ENCODE measurements at regions not wholly inside any gene's neighbourhood (a gene's known extent, or its start where the extent isn't known, plus 50 kb on each side); places are given as distances from the start of the nearest gene placed in this dataset.
"Not testable (repeated sequence)": the region's sequence is repeated elsewhere in the genome, so short reads cannot be mapped to it uniquely, and the experiment has no call there.

DNA sequence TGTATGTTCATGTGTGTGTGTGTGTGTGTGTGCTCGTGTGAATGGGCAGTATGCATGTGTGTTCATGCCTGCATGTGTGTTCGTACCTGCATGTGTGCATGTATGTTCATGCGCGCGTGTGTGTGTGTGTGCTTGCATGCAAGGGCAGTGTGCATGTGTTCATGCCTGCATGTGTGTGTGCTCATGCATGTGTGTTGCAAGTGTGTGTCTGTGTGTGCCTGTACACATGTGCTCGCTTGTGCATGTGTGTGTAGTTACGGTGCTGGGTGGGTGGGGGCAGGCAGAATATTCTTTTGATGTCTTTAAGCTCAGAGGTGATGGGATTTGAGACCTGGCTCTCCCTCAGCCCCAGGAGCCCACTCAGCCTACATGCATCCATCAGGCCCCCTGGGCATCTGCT is 822.1 kb downstream of the BRD1 start:
- Histone ChIP-seq H3K27me3 (peaks cover 5% of the 10 kb centered on the region), H3K27ac (no peak overlapping the region), H3K4me1 (replicated peaks in 1 of 2) (no peaks in the 10 kb centered on the region), H3K4me3 (no peak overlapping the region), H3K36me3 (replicated peaks in 1 of 2) (no peaks in the 10 kb centered on the region), H3K9me3 (replicated peaks in 1 of 3) (no peaks in the 10 kb centered on the region)
- TF ChIP-seq POLR2A (IDR thresholded peaks at IDR 0.05), result no peak
- TF ChIP-seq, protein P1, sequence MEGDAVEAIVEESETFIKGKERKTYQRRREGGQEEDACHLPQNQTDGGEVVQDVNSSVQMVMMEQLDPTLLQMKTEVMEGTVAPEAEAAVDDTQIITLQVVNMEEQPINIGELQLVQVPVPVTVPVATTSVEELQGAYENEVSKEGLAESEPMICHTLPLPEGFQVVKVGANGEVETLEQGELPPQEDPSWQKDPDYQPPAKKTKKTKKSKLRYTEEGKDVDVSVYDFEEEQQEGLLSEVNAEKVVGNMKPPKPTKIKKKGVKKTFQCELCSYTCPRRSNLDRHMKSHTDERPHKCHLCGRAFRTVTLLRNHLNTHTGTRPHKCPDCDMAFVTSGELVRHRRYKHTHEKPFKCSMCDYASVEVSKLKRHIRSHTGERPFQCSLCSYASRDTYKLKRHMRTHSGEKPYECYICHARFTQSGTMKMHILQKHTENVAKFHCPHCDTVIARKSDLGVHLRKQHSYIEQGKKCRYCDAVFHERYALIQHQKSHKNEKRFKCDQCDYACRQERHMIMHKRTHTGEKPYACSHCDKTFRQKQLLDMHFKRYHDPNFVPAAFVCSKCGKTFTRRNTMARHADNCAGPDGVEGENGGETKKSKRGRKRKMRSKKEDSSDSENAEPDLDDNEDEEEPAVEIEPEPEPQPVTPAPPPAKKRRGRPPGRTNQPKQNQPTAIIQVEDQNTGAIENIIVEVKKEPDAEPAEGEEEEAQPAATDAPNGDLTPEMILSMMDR (IDR thresholded peaks at IDR 0.05), result no peak
- 69 to 94% (median 76%) methylated on average over 1 to 7 of the region's 7 CpGs for WGBS, 4 donors
- DNase-seq, result peak in 1 of 7 donors; percentile 15
- intact Hi-C loops (cut with DNase I), result no loop called here

DNA sequence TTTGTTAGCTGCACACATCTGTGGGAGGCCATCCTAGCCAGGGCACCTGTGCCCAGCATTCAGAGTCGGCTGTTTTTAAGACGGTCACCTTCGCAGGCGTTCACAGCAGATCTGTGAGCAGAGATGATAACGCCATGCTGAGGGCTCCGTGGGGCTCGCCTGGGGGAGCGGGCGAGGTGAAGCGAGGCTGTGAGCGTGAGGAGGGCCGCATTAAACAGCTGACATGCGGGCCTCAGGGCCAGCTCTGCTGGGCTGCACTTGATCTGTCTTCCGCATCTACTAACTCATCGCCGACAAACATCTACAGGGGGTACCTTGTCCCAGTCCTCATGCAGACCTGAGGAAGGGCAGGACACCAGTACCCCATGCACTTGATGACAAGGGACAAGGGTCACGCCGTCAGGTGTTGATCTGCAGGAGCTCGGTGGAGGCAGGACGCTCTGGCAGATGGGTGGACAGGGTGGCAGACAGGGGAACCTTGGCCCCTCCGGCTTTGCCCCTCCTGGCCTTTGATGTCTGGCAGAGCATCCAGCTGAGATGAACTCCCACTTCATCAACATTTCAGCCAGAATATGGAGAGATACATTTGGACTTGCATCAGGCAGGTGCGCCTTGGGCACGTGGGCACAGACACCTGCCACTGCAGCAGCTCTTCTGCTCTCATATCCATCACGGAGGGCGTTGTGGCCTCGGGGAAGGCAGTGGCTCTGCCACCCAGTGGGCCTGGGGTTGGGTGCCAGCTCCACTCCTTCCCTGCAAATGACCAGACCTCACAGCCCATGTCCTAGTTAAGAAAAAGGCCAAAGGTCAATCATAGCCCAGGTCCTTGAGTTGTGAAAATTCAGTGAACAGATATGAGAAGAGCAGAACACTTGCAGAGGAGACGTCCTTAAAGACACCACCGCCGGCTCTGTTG is 822.9 kb downstream of the BRD1 start:
- Histone ChIP-seq H3K27me3 (peaks cover 5% of the 10 kb centered on the region), H3K27ac (no peak overlapping the region), H3K36me3 (replicated peaks in 1 of 2) (no peaks in the 10 kb centered on the region), H3K4me1 (replicated peaks in 1 of 2) (no peaks in the 10 kb centered on the region), H3K4me3 (no peak overlapping the region), H3K9me3 (replicated peaks in 1 of 3) (no peaks in the 10 kb centered on the region)
- DNase-seq, result peak in 1 of 7 donors; percentile 21
- TF ChIP-seq POLR2A (IDR thresholded peaks at IDR 0.05), result no peak
- TF ChIP-seq, protein P1 (IDR thresholded peaks at IDR 0.05), result no peak
- 84 to 91% (median 88%) methylated on average over 24 to 29 of the region's 29 CpGs for WGBS, 4 donors
- intact Hi-C loops (cut with DNase I), result no loop called here

DNA sequence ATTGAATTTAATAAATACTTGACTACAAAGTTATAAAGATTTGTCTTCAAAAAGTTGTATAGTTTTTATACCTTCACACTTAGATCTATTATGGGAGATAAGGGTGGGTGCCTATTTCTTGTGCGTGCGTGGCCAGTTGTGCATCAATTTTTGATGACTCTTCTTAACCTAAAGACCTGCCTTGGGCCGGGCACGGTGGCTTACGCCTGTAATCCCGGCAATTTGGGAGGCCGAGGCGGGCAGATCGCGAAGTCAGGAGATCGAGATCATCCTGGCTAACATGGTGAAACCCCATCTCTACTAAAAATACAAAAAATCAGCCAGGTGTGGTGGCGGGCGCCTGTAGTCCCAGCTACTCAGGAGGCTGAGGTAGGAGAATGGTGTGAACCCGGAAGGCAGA is 830.1 kb downstream of the BRD1 start:
- H3K36me3 ChIP-seq (replicated peaks in 1 of 2); H3K27me3 ChIP-seq; H3K9me3 ChIP-seq (replicated peaks in 1 of 3); intact Hi-C loops (cut with DNase I); H3K27ac ChIP-seq; H3K4me1 ChIP-seq (replicated peaks in 1 of 2); H3K4me3 ChIP-seq: not testable (repeated sequence)
- 86 to 91% (median 90%) methylated on average over 14 of the region's 14 CpGs for WGBS, 4 donors
- peak in 1 of 7 donors; percentile 23 for DNase-seq

DNA sequence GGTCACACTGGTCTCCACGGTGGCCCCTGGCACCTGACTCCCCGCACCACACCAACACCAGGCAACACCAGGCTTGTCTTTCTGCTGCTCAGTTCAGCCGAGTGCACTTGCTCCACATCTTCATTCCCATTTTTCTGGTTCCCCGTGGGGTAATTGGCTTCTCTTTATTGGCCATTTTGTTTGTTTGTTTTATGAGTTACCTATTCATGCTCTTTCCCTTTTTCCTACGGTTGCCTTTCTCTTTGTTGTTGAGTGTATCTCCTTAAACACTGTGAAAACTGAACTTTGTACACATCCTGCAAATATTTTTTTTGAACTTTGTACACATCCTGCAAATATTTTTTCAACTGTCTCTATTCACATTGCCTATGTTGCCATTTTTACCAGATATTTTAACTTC is 834.0 kb downstream of the BRD1 start:
- intact Hi-C loops (cut with DNase I), result no loop called here
- DNase-seq, result no peak
- H3K9me3 ChIP-seq (replicated peaks in 1 of 3), result no peaks in the 10 kb centered on the region
- TF ChIP-seq, protein P1 (IDR thresholded peaks at IDR 0.05), result no peak
- H3K36me3 ChIP-seq (replicated peaks in 1 of 2), result no peaks in the 10 kb centered on the region
- H3K4me3 ChIP-seq, result no peak overlapping the region
- WGBS, 4 donors, result 53 to 75% (median 63%) methylated on average over 5 of the region's 5 CpGs
- no peaks in the 10 kb centered on the region for H3K4me1 ChIP-seq (replicated peaks in 1 of 2)
- H3K27me3 ChIP-seq, result no peaks in the 10 kb centered on the region
- H3K27ac ChIP-seq, result no peak overlapping the region

DNA sequence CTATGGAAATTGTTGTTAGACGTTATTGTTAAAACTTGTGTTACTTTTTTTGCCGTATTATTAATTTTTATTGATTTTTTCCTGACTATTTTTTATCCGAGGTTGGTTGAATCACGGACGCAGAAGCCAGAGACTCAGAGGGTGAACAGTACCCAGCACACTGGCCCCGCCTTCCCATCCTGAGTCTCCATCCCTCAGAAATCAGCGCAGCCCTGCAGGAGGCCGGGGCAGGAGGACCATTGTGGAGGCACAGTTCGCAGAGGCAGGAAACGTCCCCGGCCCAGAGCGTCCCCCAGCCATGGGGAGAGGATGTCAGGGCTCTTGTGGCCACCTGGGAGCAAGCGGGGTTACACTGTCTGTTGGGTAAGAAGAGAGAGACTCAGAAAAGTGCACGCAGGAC is 843.0 kb downstream of the BRD1 start:
- no peaks in the 10 kb centered on the region for H3K27me3 ChIP-seq
- 73 to 77% (median 75%) methylated on average over 13 to 14 of the region's 14 CpGs for WGBS, 4 donors
- DNase-seq, result no peak
- intact Hi-C loops (cut with DNase I), result no loop called here
- H3K4me1 ChIP-seq (replicated peaks in 1 of 2), result no peaks in the 10 kb centered on the region
- no peak overlapping the region for H3K27ac ChIP-seq
- H3K4me3 ChIP-seq, result no peak overlapping the region
- H3K9me3 ChIP-seq (replicated peaks in 1 of 3), result no peaks in the 10 kb centered on the region
- TF ChIP-seq POLR2A (IDR thresholded peaks at IDR 0.05), result no peak
- TF ChIP-seq, protein P1 (IDR thresholded peaks at IDR 0.05), result no peak
- no peaks in the 10 kb centered on the region for H3K36me3 ChIP-seq (replicated peaks in 1 of 2)

Data from adrenal gland (tissue), 9 donors.